ENCODE measurements at regions not wholly inside any gene's neighbourhood (a gene's known extent, or its start where the extent isn't known, plus 50 kb on each side); places are given as distances from the start of the nearest gene placed in this dataset.

GRCh38 chr2:20536619-20537422 is 89.9 kb downstream of the RHOB start:
- DNase-seq (ENCODE audit: insufficient read length) (no peak), FAIRE-seq (no peak)
- TF ChIP-seq TAF1 (IDR thresholded peaks at IDR 0.05; ENCODE audit: borderline replicate concordance, low read depth, low read length) (no peak), POLR2AphosphoS5 (IDR thresholded peaks at IDR 0.05; ENCODE audit: low read depth, low read length) (no peak), POLR2A (IDR thresholded peaks at IDR 0.05; ENCODE audit: low read depth, low read length) (no peak)

GRCh38 chr2:20537423-20538307 is 90.8 kb downstream of the RHOB start:
- DNase-seq (ENCODE audit: insufficient read length): no peak
- no peak for TF ChIP-seq POLR2A (IDR thresholded peaks at IDR 0.05; ENCODE audit: low read depth, low read length)
- TF ChIP-seq POLR2AphosphoS5 (IDR thresholded peaks at IDR 0.05; ENCODE audit: low read depth, low read length): no peak
- no peak for TF ChIP-seq TAF1 (IDR thresholded peaks at IDR 0.05; ENCODE audit: borderline replicate concordance, low read depth, low read length)
- no peak for FAIRE-seq

- no peak for TF ChIP-seq TAF1 (IDR thresholded peaks at IDR 0.05; ENCODE audit: borderline replicate concordance, low read depth, low read length)
- TF ChIP-seq POLR2A (IDR thresholded peaks at IDR 0.05; ENCODE audit: low read depth, low read length): no peak
- no peak for TF ChIP-seq POLR2AphosphoS5 (IDR thresholded peaks at IDR 0.05; ENCODE audit: low read depth, low read length)
- no peak for FAIRE-seq
- no peak for DNase-seq (ENCODE audit: insufficient read length)
Measured at GRCh38 chr2:20538308-20539132, 91.6 kb downstream of the RHOB start.

- DNase-seq (ENCODE audit: insufficient read length) (no peak), FAIRE-seq (no peak)
- TF ChIP-seq TAF1 (IDR thresholded peaks at IDR 0.05; ENCODE audit: borderline replicate concordance, low read depth, low read length) (no peak), POLR2AphosphoS5 (IDR thresholded peaks at IDR 0.05; ENCODE audit: low read depth, low read length) (no peak), POLR2A (IDR thresholded peaks at IDR 0.05; ENCODE audit: low read depth, low read length) (no peak)
Measured at GRCh38 chr2:20539133-20539719, 92.4 kb downstream of the RHOB start.

- FAIRE-seq (no peak), DNase-seq (ENCODE audit: insufficient read length) (no peak)
- TF ChIP-seq POLR2AphosphoS5 (IDR thresholded peaks at IDR 0.05; ENCODE audit: low read depth, low read length) (no peak), POLR2A (IDR thresholded peaks at IDR 0.05; ENCODE audit: low read depth, low read length) (no peak), TAF1 (IDR thresholded peaks at IDR 0.05; ENCODE audit: borderline replicate concordance, low read depth, low read length) (no peak)
Measured at GRCh38 chr2:20539776-20540586, 93.1 kb downstream of the RHOB start.

- DNase-seq (ENCODE audit: insufficient read length) (no peak), FAIRE-seq (no peak)
- TF ChIP-seq POLR2A (IDR thresholded peaks at IDR 0.05; ENCODE audit: low read depth, low read length) (no peak), TAF1 (IDR thresholded peaks at IDR 0.05; ENCODE audit: borderline replicate concordance, low read depth, low read length) (no peak), POLR2AphosphoS5 (IDR thresholded peaks at IDR 0.05; ENCODE audit: low read depth, low read length) (no peak)
Measured at GRCh38 chr2:20540587-20541293, 93.9 kb downstream of the RHOB start.

- TF ChIP-seq POLR2A (IDR thresholded peaks at IDR 0.05; ENCODE audit: low read depth, low read length): no peak
- FAIRE-seq: no peak
- no peak for DNase-seq (ENCODE audit: insufficient read length)
Measured at GRCh38 chr2:20541294-20541640, 94.4 kb downstream of the RHOB start.

- TF ChIP-seq POLR2A (IDR thresholded peaks at IDR 0.05; ENCODE audit: low read depth, low read length) (no peak), POLR2AphosphoS5 (IDR thresholded peaks at IDR 0.05; ENCODE audit: low read depth, low read length) (no peak), TAF1 (IDR thresholded peaks at IDR 0.05; ENCODE audit: borderline replicate concordance, low read depth, low read length) (no peak)
- FAIRE-seq: no peak
- DNase-seq (ENCODE audit: insufficient read length): no peak
Measured at GRCh38 chr2:20541651-20542050, 94.8 kb downstream of the RHOB start.

GRCh38 chr2:20542269-20542668 is 95.4 kb downstream of the RHOB start:
- FAIRE-seq: no peak
- TF ChIP-seq POLR2A (IDR thresholded peaks at IDR 0.05; ENCODE audit: low read depth, low read length) (no peak), POLR2AphosphoS5 (IDR thresholded peaks at IDR 0.05; ENCODE audit: low read depth, low read length) (no peak), TAF1 (IDR thresholded peaks at IDR 0.05; ENCODE audit: borderline replicate concordance, low read depth, low read length) (no peak)
- no peak for DNase-seq (ENCODE audit: insufficient read length)

Measured in GM12892 (cell line).